Breast epithelium (tissue), 4 donors: ENCODE measurements at regions not wholly inside any gene's neighbourhood (a gene's known extent, or its start where the extent isn't known, plus 50 kb on each side); places are given as distances from the start of the nearest gene placed in this dataset.

Experiments used
- DNase-seq, 2 donors: peaks; one replicate each; pipeline ENCODE4 v3.0.0-alpha.2; 2019; ENCODE audit warnings: low spot score in 2 of 2
- H3K27ac ChIP-seq, 2 donors: fragments of 200-600 bp; sonication (generic) in 1 of 2; one replicate each; pipeline ENCODE4 v1.5.1; 2016 to 2019; ENCODE audit warnings: mild to moderate bottlenecking in 1 of 2
- H3K27me3 ChIP-seq, 2 donors: fragments of 200-600 bp; sonication (generic) in 1 of 2; one replicate each; pipeline versions ENCODE4 v1.5.1 to v1.6.0; 2017 to 2019; ENCODE audit warnings: control low read depth in 1 of 2, mild to moderate bottlenecking in 1 of 2
- H3K36me3 ChIP-seq: fragments of 200-600 bp; one replicate; pipeline ENCODE4 v1.5.1; 2019
- H3K4me1 ChIP-seq, 2 donors: fragments of 200-600 bp; sonication (generic); one replicate each; pipeline ENCODE4 v1.5.1; 2016 to 2019; ENCODE audit warnings: control low read depth in 1 of 2
- H3K4me3 ChIP-seq, 3 donors: fragments of 200-600 bp; sonication (generic); 1 replicate in 2 of 3; 2 replicates in 1 of 3; pipeline ENCODE4 v1.5.1; 2016 to 2019; ENCODE audit warnings: mild to moderate bottlenecking in 3 of 3, moderate library complexity in 2 of 3
- H3K9me3 ChIP-seq, 2 donors: fragments of 200-600 bp; sonication (generic) in 1 of 2; one replicate each; pipeline ENCODE4 v1.5.1; 2016 to 2019; ENCODE audit warnings: control low read depth in 1 of 2
- POLR2A ChIP-seq: fragments of 450-650 bp; IDR thresholded peaks from one replicate; pipeline ENCODE4 v1.6.1; 2016; ENCODE audit warnings: antibody characterized with exemption, mild to moderate bottlenecking, moderate library complexity
- POLR2AphosphoS5 ChIP-seq, 3 donors: sonication (generic); formaldehyde crosslinking; IDR thresholded peaks; one replicate each; pipeline ENCODE4 v1.6.1; 2017; ENCODE audit warnings: antibody characterized with exemption in 3 of 3
- intact Hi-C: fragments of 100-400 bp; cut with DNase I; formaldehyde crosslinking; loops from one replicate; pipeline ENCODE4 v1.15.1; 2023; ENCODE audit warnings: low total_unique reads
- TF ChIP-seq, protein P1 (sequence below), 3 donors: fragments of 450-650 bp; IDR thresholded peaks; one replicate each; pipeline ENCODE4 v1.5.1; 2016 to 2017; ENCODE audit warnings: antibody characterized with exemption in 3 of 3, mild to moderate bottlenecking in 3 of 3, moderate library complexity in 3 of 3

- Histone ChIP-seq H3K36me3 (no peaks in the 10 kb centered on the region), H3K27me3 (peaks cover 0 to 68% of the 10 kb centered on the region in 2 donors), H3K4me3 (no peak overlapping the region), H3K9me3 (no peaks in the 10 kb centered on the region), H3K27ac (no peak overlapping the region), H3K4me1 (no peaks in the 10 kb centered on the region)
- TF ChIP-seq POLR2AphosphoS5 (IDR thresholded peaks at IDR 0.05) (no peak), POLR2A (no peak)
- TF ChIP-seq, protein P1, sequence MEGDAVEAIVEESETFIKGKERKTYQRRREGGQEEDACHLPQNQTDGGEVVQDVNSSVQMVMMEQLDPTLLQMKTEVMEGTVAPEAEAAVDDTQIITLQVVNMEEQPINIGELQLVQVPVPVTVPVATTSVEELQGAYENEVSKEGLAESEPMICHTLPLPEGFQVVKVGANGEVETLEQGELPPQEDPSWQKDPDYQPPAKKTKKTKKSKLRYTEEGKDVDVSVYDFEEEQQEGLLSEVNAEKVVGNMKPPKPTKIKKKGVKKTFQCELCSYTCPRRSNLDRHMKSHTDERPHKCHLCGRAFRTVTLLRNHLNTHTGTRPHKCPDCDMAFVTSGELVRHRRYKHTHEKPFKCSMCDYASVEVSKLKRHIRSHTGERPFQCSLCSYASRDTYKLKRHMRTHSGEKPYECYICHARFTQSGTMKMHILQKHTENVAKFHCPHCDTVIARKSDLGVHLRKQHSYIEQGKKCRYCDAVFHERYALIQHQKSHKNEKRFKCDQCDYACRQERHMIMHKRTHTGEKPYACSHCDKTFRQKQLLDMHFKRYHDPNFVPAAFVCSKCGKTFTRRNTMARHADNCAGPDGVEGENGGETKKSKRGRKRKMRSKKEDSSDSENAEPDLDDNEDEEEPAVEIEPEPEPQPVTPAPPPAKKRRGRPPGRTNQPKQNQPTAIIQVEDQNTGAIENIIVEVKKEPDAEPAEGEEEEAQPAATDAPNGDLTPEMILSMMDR (IDR thresholded peaks at IDR 0.05) = no peak
- DNase-seq = peak in 1 of 2 donors; percentile 25
- intact Hi-C loops = no loop called here
These were observed 100.9 kb upstream of the NKX1-1 start for GRCh38 chr4:1506956-1507721.

- DNase-seq = peak in 1 of 2 donors; percentile 46
- Histone ChIP-seq H3K36me3 (no peaks in the 10 kb centered on the region), H3K4me3 (no peak overlapping the region), H3K27me3 (peaks cover 0 to 75% of the 10 kb centered on the region in 2 donors), H3K4me1 (no peaks in the 10 kb centered on the region), H3K27ac (no peak overlapping the region), H3K9me3 (no peaks in the 10 kb centered on the region)
- intact Hi-C loops = no loop called here
- no peak for TF ChIP-seq POLR2AphosphoS5 (IDR thresholded peaks at IDR 0.05)
- no peak for TF ChIP-seq POLR2A
- TF ChIP-seq, protein P1 (IDR thresholded peaks at IDR 0.05) = no peak
These were observed 99.5 kb upstream of the NKX1-1 start for GRCh38 chr4:1505511-1506460.

DNA sequence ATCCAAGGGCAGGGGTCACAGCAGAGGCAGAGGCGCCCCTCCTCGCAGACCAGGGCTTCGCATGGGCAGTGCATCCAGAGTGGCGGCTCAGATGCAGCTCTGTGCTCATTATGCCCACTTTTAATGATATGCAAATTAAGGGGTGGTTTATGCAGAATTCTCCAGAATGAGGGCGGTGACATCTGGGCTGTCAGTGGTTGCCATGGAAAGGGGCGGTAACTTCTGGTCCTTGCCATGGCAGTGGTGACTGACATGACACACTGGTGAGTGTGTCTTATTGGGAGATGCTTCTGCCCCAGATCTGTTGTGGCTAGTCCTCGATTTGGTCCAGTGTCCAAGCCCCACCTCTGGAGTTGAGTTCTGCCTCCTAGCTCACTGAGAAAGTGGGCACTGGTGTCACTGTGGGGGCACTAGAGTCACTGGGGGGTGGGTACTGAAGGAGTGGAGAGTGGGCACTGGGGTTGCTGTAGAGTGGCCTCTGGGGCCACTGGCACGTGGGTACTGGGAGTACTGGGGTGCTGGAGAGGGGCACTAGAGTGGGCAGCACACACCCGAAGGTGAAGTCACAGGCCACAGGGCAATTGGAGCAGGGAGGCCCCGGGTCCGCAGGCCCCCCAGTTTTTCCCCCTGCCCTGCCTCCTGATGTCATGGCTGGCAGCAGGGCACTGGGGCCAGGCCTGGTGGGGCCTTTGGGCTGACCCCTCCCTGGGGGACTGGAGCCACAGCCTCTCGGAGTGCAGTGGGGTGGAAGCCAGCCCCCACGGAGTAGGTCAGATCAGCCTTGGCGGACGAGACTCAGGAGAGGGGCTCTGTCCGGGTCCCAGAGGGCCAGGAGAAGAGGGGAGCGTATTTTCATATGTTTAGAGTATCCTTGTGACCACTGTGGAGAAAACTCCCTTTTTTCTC lies 98.6 kb upstream of the NKX1-1 start:
- DNase-seq = peak in 1 of 2 donors; percentile 35
- intact Hi-C loops = no loop called here
- peaks cover 0 to 82% of the 10 kb centered on the region in 2 donors for H3K27me3 ChIP-seq

DNA sequence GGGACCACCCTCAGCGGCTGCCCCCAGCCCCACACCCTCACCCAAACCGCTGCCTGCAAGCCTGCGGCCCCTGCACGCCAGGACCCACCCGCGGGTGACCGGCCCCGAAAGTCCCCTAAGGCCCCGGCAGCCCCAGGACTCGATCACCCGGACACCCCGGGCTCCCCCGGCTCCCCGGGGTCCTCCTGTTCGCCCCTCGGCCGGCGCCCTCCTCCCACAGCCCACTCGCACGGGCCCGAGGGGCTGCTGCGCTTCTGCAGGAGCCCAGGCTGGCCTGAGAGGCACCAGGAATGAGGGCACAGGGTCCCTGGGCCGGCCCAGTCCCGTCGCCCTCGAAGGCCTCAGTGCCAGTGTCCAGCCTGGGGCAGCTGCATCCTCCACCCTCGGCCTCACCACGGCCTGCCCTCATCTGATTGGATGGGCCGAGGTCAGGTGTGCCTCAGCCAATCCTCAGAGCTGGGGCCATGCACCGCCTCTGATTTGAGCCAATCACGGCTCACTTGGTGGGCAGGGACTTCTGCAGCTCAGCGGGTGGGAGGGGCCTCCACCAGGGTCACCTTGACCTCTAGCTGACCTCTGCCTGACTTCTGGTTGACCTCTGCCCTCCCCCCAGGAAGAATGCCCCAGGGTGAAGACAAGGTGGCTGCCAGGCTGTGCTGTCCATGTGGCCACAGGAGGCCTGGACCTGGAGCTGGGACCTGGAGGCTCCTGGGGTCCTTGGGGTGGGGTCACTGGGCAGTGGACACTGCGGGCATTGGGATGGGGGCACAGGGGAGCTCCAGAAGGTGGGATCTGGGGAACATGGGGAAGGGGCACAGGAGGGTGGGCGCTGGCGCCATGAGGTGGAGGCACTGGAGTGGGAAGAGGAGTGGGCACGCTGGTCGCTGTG lies 97.6 kb upstream of the NKX1-1 start:
- H3K27me3 ChIP-seq = peaks cover 0 to 75% of the 10 kb centered on the region in 2 donors
- TF ChIP-seq POLR2AphosphoS5 (IDR thresholded peaks at IDR 0.05) = no peak
- TF ChIP-seq, protein P1 (IDR thresholded peaks at IDR 0.05) = no peak
- TF ChIP-seq POLR2A = no peak
- H3K27ac ChIP-seq = no peak overlapping the region
- no peaks in the 10 kb centered on the region for H3K36me3 ChIP-seq
- DNase-seq = peak in 1 of 2 donors; percentile 45
- intact Hi-C loops = no loop called here
- H3K4me1 ChIP-seq = no peaks in the 10 kb centered on the region
- no peaks in the 10 kb centered on the region for H3K9me3 ChIP-seq
- no peak overlapping the region for H3K4me3 ChIP-seq

More for the DNA sequence above, 98.6 kb upstream of the NKX1-1 start:
- Histone ChIP-seq H3K4me3 (no peak overlapping the region), H3K36me3 (no peaks in the 10 kb centered on the region), H3K9me3 (no peaks in the 10 kb centered on the region), H3K27ac (no peak overlapping the region), H3K4me1 (no peaks in the 10 kb centered on the region)
- TF ChIP-seq, protein P1 (IDR thresholded peaks at IDR 0.05) = no peak
- TF ChIP-seq POLR2A (no peak), POLR2AphosphoS5 (IDR thresholded peaks at IDR 0.05) (no peak)
